KBM-7 (cell line): ENCODE measurements at regions not wholly inside any gene's neighbourhood (a gene's known extent, or its start where the extent isn't known, plus 50 kb on each side); places are given as distances from the start of the nearest gene placed in this dataset.
A peak's percentile ranks its signal among the peaks of the same experiment; 100 is the strongest.
"Not testable (repeated sequence)": the region's sequence is repeated elsewhere in the genome, so short reads cannot be mapped to it uniquely, and the experiment has no call there.

Source experiments
- DNase-seq: peaks from one replicate; pipeline ENCODE4 v3.0.0-alpha.2; 2015
- in situ Hi-C: fragments of 300-500 bp; cut with MboI; formaldehyde crosslinking; loops from 2 replicates; pipeline ENCODE4 v1.14.3; 2020; ENCODE audit warnings: low sequenced_read_pairs, low pct_unique_long_range_greater_than_20kb, mixed read lengths

DNA sequence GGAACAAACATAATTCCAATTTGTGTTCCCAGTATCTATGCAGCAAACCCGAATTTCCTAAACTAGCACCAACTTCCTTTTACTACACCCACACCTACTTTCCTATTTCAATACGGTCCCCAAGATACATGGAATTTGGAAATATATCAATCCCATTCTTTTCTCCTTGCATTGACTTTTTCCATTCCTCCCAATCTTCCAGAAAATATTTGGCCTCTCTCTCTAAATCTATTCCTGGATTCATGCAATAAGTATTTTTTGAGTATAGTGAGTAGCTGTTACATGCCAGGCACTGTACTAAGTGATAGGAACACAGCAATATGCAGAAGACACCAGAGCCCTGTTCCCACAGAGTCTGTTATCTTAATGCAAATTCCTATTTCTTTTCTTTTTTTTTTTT is 216.2 kb upstream of the PIK3R1 start:
- no peak for DNase-seq
- in situ Hi-C loops: no loop called here

DNA sequence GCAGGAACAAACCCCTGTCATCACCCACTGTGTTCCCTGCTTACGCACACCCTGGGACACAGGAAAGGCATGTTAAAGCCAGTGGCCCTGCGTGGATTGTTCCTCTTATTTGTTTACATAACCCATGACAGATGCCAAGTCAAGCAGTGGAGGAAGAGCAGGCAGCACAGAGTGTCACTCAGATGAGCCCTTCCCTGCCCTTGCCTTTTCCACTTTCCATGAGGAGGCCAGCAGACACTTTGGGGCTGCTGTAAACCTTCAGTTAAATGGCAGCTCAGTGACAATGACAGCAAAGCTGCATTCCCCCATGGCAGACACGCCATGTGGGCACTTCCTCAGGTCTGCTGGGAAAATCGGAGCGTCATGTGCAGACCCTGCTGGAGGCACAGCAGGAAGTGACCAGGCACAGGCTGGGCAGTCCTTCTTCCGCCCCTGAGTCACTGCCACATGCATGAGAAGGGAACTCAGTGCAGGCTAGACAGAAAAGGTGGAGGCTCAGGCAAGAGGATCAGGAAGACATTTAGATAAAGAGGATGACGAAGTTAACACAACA is 216.8 kb upstream of the PIK3R1 start:
- in situ Hi-C loops: no loop called here
- DNase-seq: peak; percentile 34

DNA sequence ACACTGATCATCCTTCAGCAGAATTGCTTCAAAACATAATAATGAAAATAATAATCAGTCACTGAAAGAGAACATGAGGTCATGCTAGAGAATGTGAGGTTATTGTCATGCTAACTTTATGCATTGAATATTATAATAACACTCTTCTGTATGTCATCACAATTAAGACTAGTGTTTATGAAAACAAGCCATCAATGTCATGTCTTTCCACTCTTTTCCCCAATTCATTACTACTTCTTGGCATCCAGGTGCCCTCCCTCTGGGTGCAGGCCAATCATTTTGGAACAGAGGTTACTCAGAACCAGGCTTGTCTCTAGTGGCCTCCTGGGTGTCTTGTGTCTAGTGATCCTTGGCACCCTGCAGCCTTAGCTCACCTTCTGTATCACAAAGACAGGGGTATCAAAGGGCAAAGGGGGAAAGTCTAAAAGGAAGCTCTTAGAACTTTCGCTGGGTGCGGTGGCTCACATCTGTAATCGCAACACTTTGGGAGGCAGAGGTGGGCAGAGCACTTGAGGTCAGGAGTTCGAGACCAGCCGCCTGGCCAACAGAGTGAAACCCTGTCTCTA is 217.6 kb upstream of the PIK3R1 start:
- DNase-seq: no peak
- in situ Hi-C loops: no loop called here

DNA sequence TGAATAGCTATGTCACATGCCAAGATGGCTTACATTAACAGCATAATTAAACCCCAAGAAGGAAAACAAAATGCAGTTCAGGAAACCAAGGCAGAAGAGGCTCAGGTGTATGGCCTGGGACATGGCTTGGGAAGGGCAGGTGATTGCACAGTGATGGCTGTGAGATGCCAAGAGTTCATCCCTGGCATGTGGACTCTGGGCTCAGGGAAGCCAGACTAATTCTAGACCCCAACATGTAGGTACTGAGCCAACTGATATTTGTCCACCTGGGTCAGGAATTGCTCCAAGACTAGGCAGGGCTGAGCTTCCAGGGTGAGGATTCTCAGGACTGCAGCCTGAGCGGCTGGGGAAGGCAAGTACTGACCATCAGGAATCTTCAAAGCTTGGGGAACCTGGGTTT is 218.4 kb upstream of the PIK3R1 start:
- in situ Hi-C loops: no loop called here
- DNase-seq: no peak

DNA sequence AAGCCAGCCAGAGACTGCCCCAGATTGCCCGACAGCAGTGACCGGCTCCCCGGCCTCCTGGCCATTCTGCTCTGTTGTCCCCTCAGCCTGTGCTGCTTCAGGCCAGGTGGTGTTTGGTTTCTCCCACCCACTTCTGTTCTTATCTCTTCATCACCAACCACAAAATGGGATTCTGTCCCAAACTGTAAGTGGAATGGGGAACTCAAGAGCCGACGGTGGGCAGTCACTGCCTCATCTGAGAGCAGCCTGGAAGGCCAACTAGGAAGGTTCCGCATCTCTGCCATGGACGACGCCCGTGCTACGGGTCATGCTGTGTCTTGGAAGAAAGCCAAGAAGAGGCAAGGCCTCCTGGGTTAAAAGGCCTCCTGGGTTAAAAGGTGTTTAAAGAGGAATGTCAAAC is 219.0 kb upstream of the PIK3R1 start:
- DNase-seq: no peak
- in situ Hi-C loops: no loop called here

DNA sequence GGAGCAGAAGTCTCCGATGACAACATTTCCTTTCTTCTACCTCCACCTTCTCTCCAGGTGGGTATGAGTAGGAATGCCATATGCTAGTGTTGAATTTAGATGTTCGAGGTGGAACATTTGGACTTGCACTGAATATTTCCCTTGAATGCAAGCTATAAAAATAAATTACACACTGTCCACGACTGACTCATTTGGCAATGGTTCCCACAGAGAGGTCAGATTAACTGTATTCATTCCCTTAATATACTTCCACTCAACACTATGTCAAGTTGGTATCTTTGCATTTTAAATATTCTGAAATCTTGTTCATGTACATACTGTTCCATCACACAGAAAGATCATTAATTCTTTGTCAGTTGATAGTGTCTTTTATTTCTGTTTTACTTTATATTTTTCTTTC is 222.6 kb upstream of the PIK3R1 start:
- DNase-seq: no peak
- in situ Hi-C loops: no loop called here

DNA sequence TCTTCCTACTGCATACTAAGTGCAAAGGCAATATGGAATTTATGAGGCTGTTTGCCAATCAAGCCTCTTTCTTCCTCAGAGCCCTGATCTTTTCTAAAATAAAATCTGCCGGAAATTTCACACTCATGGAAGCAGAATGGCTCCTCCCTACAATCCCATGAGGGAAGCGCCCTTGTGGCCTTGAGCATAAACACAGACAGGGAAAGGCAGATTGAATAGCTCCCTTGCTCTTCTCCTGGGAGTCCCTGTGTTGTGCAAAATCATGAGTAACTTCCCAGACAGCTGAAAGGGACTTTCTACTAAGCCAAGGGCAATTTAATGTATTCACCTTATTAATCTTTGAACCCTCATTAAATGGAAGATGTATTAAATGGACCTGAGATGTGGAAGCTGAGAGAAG is 226.1 kb upstream of the PIK3R1 start:
- DNase-seq: no peak
- in situ Hi-C loops: no loop called here

DNA sequence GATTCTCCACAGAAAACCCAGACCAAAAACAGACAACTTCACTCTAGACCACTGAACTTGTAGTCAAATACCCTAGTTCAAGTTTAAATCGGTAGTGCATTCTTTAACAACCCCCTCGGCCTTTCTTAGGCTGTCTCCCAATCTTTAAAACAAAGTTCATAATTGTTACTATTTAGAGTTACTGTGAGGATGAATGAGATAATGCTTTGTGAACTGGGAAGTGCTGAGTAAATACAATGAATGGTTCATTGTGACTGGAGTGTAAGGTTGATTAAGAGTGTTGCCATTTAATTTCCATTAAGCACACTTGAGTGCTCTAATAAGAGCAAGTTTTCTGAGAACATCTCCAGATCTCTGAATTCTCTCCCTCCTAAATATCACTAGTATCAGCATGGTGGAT is 228.8 kb upstream of the PIK3R1 start:
- in situ Hi-C loops: no loop called here
- no peak for DNase-seq

DNA sequence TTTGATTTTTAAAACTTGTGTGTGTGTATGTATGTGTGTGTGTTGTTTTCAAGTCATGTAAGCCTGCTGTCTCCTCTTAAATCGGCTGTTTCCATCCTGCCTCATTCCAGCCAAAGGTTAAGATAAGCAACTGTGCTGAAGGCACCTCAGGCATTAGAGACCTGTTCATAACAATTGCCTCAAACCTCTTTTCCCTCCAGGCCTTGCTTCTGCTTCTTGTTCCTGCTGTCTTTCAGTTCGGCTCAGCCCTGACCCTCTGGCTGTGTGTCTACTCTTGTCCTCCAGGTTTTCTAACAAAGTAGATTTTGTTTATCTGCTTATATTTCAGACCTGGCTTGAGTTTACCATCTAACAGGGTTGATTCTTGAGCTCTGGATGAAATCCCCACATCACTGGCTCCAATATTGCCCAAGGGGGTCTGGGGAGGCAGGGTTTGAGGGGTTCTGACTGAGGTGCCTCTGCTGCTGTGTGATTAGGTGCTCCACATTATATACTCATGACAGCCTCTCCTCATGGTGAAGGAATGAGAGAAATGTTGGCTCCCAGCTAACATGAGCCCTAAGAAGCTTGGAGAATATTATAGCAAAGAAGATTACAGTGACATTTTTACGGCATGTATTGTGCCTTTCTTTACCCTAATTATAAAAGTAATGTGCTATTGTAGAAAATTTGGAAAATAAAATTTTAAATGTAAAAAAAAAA is 229.7 kb upstream of the PIK3R1 start:
- no peak for DNase-seq
- in situ Hi-C loops: no loop called here

DNA sequence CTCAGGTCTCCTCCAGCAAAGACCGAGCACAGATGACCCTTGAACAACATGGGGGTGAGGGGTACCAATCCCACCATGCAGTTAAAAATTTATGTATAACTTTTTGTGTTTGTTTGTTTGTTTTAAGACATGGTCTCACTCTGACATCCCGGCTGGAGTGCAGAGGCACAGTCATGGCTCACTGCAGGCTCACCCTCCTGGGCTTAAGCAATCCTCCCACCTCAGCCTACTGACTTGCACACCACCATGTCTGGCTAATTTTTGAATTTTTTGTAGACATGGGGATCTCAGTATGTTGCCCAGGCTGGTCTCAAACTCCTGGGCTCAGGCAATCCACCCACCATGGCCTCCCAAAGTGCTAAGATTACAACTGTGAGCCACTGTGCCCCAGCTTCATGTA is 231.0 kb upstream of the PIK3R1 start:
- no peak for DNase-seq

DNA sequence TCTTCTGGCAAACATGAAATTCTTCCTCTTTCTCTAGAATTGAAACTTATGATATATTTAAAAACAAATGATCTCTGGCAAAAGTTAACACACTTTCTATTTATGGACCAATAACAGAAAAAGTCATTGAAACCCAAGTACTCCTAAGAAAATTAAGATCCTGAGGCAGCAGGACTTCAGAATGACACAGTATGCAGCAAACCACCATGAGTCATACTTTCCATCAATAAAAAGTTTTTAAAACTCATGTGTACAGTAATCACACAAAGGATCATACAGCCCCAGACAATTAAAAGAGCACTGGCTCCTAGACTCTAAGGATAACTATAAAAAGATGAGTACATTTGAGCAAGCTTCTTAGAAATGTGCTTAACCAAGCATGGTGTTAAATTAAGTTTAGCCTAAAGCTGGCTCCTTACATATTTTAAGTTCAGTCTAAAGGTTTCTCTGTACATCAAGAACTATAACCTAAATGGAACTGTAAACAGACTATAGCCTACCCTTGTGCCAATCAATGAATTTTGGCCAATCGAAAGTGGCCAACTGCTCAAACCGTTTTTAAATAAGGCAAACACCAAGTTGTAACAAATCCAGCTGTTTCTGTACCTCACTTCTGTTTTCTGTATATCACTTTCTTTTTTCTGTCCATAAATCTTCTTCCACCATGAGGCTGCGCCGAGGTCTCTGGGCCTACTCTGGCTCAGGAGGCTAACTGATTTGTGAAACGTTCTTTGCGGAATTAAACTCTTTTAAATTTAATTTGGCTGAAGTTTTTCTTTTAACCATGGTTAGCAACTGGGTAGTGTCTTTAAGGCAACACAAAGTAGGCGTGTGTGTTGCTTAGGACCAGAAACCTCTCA is 232.1 kb upstream of the PIK3R1 start:
- in situ Hi-C loops: no loop called here
- peak; percentile 63 for DNase-seq

More for the DNA sequence above, 231.0 kb upstream of the PIK3R1 start:
- in situ Hi-C loops: no loop called here

DNA sequence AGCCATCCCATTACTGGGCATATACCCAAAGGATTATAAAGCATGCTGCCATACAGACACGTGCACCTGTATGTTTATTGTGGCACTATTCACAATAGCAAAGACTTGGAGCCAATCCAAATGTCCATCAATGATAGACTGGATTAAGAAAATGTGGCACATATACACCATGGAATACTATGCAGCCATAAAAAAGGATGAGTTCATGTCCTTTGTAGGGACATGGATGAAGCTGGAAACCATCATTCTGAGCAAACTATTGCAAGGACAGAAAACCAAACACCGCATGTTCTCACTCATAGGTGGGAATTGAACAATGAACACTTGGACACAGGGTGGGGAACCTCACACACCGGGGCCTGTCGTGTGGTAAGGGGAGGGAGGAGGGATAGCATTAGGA is 233.4 kb upstream of the PIK3R1 start:
- DNase-seq, in situ Hi-C loops: not testable (repeated sequence)

DNA sequence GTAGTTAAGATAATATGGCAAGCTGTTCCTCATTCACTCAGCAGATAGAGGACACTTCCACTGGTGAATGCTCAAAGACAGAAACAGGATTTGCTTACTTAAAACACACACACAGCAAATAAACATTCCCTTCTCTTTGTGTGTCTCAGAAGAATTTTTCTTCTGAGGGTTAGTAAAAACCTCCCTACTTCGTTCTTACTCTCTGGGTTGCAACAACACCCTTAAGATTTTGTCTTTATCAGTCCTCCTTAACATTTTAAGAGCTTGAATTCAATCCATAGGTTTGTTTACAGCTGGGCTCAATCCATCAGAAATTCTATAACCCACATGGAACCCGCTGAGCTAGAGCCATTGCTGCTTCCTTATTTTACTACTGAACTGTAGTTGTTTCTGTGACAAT is 237.4 kb upstream of the PIK3R1 start:
- in situ Hi-C loops: no loop called here
- no peak for DNase-seq

DNA sequence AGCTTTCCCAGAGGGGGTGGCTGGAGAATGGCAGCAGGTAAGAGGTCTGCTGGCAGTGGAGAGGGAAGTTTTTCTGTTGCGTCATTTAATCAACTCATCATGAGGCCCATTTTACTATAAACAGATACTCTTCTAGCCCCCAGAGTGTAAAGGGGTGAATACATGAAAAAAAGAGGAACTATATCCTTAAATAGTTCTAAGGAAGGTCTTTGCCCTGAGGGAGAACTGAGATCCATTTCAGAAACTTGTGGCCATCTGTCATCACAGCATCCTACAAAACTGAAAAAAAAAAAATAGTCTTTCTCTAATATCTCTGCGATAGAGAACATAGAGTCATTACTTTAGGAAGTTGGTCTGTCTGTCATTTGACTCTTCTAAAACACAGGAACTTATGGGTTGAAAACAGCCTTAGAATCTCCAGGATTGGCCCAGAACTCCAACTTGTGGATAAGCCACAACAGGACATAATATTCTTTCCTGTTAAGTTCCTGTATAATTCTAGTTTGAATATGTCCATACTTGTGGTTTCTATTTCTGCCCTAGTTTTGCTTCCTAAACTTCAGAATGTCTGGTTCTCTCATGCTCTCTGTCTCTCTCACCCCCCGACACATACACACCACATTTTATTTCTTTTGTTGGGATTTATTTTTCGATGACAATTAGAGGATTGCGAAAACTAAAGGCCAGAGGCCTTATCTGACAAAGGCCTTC is 238.5 kb upstream of the PIK3R1 start:
- DNase-seq: peak; percentile 66
- in situ Hi-C loops: no loop called here

DNA sequence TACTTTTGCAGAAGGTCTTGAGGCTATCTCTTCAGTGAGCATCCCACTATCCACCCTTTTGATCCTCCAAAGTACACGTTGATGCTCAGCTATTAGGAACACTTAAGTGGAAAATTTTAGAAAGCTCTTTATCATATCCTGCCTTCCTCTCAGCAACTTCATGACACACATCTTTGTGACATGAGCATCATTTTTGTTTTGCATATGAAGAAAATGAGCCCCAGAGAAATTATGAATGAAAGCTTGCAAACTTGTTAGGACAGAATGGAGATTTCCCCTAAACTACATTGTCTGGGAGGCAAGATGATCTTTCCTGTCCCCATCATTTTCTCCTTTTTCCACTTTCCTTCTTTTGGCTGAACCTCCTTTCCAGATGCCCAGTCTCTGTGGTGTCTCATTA is 239.4 kb upstream of the PIK3R1 start:
- in situ Hi-C loops: no loop called here
- no peak for DNase-seq

DNA sequence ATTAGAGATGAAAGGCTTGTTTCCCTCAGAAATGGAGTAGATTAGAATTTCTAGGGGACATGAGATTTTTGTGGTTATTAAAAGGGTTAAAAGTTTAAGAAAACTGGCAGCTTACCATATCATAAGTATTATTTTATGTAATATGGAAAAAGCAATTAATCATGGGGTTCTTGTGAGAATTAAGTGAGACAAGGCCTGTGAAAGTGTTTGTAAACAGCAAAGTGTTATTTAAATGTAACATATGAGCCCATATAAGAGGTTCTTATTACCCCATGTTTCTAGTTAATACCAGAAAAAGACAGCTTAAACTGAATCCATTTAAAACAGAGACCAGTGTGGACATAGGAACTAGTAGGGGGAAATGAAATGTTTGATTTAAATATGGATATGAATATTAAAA is 241.1 kb upstream of the PIK3R1 start:
- in situ Hi-C loops: no loop called here
- DNase-seq: no peak

DNA sequence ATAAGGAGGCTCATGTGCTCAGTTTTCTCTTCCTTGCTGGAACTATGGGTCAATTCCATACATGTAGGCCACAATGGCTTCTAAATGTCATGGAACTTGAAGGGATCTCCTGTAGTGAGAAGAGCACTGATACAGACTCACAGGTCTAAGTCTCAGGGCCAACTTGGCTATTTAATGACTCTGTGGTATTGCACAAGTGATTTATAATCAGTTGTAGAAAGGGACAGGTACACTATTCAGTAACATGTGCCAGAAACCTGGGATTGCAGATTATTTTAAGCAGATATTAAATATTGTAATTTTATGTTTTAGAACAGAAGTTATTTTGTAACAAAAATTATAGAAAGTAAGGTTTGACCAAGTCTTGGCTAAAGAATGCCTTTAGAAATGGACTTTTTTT is 241.5 kb upstream of the PIK3R1 start:
- in situ Hi-C loops: no loop called here
- no peak for DNase-seq

DNA sequence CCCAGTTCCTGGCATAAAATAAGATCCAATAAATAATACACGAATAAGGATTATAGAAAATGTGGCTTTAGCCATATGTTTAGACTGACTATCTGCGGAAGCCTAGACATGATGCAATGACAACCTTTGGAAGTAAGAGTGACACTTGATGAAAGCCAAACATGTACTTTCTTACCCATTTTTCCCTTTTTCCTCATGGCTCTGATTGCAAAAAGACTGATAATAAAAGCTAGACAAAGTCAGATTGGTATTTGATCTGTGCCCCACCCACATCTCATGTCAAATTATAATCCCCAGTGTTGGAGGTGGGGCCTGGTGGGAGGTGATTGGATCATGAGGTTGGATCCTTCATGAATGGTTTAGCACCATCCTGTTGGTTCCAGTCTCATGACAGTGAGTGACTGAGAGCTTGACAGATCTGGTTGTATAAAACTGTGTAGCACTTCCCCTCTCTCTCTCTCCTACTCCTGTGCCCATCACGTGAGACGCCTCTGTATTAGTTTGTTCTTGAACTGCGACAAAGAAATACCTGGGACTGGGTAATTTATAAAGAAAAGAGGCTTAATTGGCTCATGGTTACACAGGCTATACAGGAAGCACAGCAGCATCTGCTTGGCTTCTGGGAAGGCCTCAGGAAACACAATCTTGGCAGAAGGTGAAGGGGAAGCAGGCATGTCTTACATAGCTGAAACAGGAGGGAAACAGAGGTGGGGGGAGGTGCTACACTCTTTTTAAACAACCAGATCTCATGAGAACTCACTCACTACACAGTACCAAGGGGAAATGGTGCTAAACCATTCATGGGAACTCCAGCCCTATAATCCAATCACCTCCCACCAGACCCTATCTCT is 243.4 kb upstream of the PIK3R1 start:
- in situ Hi-C loops: no loop called here
- DNase-seq: peak; percentile 61
